Liver (tissue), 3 donors: ENCODE measurements at regions not wholly inside any gene's neighbourhood (a gene's known extent, or its start where the extent isn't known, plus 50 kb on each side); places are given as distances from the start of the nearest gene placed in this dataset.

Experiments used
- EGR1 ChIP-seq, 2 donors: IDR thresholded peaks; 2 replicates each; pipeline ENCODE4 v1.6.1; 2016 to 2018; ENCODE audit warnings: antibody characterized with exemption in 2 of 2, low read depth in 2 of 2
- FOXA1 ChIP-seq: IDR thresholded peaks from 2 replicates; pipeline ENCODE4 v1.6.1; 2016; ENCODE audit warnings: antibody characterized with exemption
- GABPA ChIP-seq, 2 donors: IDR thresholded peaks in 1 of 2; conservative IDR thresholded peaks in 1 of 2; 2 replicates each; pipeline ENCODE4 v1.6.1; 2016; ENCODE audit warnings: antibody characterized with exemption in 2 of 2, mild to moderate bottlenecking in 1 of 2, moderate library complexity in 1 of 2
- JUND ChIP-seq, 2 donors: IDR thresholded peaks; 2 replicates each; pipeline ENCODE4 v1.6.1; 2016; ENCODE audit warnings: antibody characterized with exemption in 2 of 2
- NR2F2 ChIP-seq: IDR thresholded peaks from 2 replicates; pipeline ENCODE4 v1.6.1; 2016; ENCODE audit warnings: antibody characterized with exemption
- RAD21 ChIP-seq, 2 donors: IDR thresholded peaks; 2 replicates each; pipeline ENCODE4 v1.6.1; 2016; ENCODE audit warnings: antibody characterized with exemption in 2 of 2, mild to moderate bottlenecking in 2 of 2
- SP1 ChIP-seq: IDR thresholded peaks from 2 replicates; pipeline ENCODE4 v1.6.1; 2018; ENCODE audit warnings: antibody characterized with exemption, mild to moderate bottlenecking
- TAF1 ChIP-seq: conservative IDR thresholded peaks from 2 replicates; pipeline ENCODE4 v1.6.1; 2016; ENCODE audit warnings: antibody characterized with exemption, mild to moderate bottlenecking
- YY1 ChIP-seq: IDR thresholded peaks from 2 replicates; pipeline ENCODE4 v1.6.1; 2016; ENCODE audit warnings: antibody characterized with exemption, mild to moderate bottlenecking
- TF ChIP-seq, protein P1 (sequence below): fragments of 150-350 bp; IDR thresholded peaks from 2 replicates; pipeline ENCODE4 v1.5.1; 2017; ENCODE audit warnings: improper control_type of control experiment, low read depth, low read length; ENCODE audit not compliant: missing input control
- TF ChIP-seq, protein P2 (sequence below): IDR thresholded peaks from 2 replicates; pipeline ENCODE4 v1.6.1; 2016; ENCODE audit warnings: antibody characterized with exemption, mild to moderate bottlenecking
- TF ChIP-seq, protein P3 (sequence below): IDR thresholded peaks from 2 replicates; pipeline ENCODE4 v1.6.1; 2016; ENCODE audit warnings: antibody characterized with exemption
- TF ChIP-seq, protein P4 (sequence below): IDR thresholded peaks from 2 replicates; pipeline ENCODE4 v1.6.1; 2016; ENCODE audit warnings: antibody characterized with exemption
- donor health status: healthy.
- donor health status: healthy.

DNA sequence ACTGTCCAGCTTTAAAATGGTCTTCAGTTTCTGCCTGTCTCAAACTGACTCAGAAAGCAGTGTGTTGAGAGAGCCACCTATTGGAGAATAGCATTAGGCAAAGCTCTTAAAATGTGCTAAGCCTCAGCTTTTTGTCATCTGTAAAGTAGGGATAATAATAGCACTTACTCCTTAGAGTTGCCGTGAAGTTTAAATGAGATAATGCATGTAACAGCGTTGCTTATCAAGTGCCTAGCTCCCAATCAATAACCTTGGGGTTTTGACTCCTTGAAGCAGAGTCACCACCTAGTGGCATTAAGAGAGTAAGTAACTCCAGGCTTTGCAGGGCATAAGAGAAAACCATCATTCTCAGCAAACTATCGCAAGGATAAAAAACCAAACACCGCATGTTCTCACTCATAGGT lies 163.3 kb downstream of the HS3ST2 start:
- TF ChIP-seq, protein P1, sequence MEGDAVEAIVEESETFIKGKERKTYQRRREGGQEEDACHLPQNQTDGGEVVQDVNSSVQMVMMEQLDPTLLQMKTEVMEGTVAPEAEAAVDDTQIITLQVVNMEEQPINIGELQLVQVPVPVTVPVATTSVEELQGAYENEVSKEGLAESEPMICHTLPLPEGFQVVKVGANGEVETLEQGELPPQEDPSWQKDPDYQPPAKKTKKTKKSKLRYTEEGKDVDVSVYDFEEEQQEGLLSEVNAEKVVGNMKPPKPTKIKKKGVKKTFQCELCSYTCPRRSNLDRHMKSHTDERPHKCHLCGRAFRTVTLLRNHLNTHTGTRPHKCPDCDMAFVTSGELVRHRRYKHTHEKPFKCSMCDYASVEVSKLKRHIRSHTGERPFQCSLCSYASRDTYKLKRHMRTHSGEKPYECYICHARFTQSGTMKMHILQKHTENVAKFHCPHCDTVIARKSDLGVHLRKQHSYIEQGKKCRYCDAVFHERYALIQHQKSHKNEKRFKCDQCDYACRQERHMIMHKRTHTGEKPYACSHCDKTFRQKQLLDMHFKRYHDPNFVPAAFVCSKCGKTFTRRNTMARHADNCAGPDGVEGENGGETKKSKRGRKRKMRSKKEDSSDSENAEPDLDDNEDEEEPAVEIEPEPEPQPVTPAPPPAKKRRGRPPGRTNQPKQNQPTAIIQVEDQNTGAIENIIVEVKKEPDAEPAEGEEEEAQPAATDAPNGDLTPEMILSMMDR, result no peak
- TF ChIP-seq, protein P2, sequence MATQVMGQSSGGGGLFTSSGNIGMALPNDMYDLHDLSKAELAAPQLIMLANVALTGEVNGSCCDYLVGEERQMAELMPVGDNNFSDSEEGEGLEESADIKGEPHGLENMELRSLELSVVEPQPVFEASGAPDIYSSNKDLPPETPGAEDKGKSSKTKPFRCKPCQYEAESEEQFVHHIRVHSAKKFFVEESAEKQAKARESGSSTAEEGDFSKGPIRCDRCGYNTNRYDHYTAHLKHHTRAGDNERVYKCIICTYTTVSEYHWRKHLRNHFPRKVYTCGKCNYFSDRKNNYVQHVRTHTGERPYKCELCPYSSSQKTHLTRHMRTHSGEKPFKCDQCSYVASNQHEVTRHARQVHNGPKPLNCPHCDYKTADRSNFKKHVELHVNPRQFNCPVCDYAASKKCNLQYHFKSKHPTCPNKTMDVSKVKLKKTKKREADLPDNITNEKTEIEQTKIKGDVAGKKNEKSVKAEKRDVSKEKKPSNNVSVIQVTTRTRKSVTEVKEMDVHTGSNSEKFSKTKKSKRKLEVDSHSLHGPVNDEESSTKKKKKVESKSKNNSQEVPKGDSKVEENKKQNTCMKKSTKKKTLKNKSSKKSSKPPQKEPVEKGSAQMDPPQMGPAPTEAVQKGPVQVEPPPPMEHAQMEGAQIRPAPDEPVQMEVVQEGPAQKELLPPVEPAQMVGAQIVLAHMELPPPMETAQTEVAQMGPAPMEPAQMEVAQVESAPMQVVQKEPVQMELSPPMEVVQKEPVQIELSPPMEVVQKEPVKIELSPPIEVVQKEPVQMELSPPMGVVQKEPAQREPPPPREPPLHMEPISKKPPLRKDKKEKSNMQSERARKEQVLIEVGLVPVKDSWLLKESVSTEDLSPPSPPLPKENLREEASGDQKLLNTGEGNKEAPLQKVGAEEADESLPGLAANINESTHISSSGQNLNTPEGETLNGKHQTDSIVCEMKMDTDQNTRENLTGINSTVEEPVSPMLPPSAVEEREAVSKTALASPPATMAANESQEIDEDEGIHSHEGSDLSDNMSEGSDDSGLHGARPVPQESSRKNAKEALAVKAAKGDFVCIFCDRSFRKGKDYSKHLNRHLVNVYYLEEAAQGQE, result no peak
- TF ChIP-seq YY1 (no peak), RAD21 (IDR thresholded peaks at IDR 0.05) (peak; percentile 50 to 56), EGR1 (IDR thresholded peaks at IDR 0.05; ENCODE audit: low read depth in 2 of 2) (no peak), JUND (IDR thresholded peaks at IDR 0.05) (no peak), FOXA1 (no peak), SP1 (no peak), GABPA (IDR thresholded peaks at IDR 0.05 in 1 of 2, conservative IDR thresholded peaks at IDR 0.05 in 1 of 2) (no peak), TAF1 (no peak), NR2F2 (no peak)
- TF ChIP-seq, protein P3, sequence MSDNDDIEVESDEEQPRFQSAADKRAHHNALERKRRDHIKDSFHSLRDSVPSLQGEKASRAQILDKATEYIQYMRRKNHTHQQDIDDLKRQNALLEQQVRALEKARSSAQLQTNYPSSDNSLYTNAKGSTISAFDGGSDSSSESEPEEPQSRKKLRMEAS, result no peak
- TF ChIP-seq, protein P4, sequence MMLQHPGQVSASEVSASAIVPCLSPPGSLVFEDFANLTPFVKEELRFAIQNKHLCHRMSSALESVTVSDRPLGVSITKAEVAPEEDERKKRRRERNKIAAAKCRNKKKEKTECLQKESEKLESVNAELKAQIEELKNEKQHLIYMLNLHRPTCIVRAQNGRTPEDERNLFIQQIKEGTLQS, result no peak
